Loucy (cell line): ENCODE measurements at regions not wholly inside any gene's neighbourhood (a gene's known extent, or its start where the extent isn't known, plus 50 kb on each side); places are given as distances from the start of the nearest gene placed in this dataset.

Source experiments
- H2AFZ ChIP-seq: fragments of 200-600 bp; sonication (generic); 2 replicates; pipeline ENCODE4 v1.6.0; 2016; ENCODE audit warnings: antibody characterized with exemption, mild to moderate bottlenecking, low read length, moderate library complexity
- H3F3A ChIP-seq: fragments of 200-600 bp; 2 replicates; pipeline ENCODE4 v1.6.0; 2016; ENCODE audit warnings: antibody characterized with exemption, low read depth, mild to moderate bottlenecking
- H3K27me3 ChIP-seq: fragments of 200-600 bp; sonication (generic); 2 replicates; pipeline ENCODE4 v1.6.1; 2014; ENCODE audit warnings: low read length, mild to moderate bottlenecking; ENCODE audit not compliant: insufficient read depth, poor library complexity, severe bottlenecking
- H3K36me3 ChIP-seq: fragments of 200-600 bp; sonication (generic); 2 replicates; pipeline ENCODE4 v1.6.1; 2016; ENCODE audit warnings: low read length; ENCODE audit not compliant: insufficient read depth
- H3K4me1 ChIP-seq: fragments of 200-600 bp; sonication (generic); 2 replicates; pipeline ENCODE4 v1.5.1; 2014; ENCODE audit warnings: low read length, mild to moderate bottlenecking; ENCODE audit not compliant: insufficient read depth, poor library complexity, severe bottlenecking
- H3K4me2 ChIP-seq: fragments of 200-600 bp; sonication (generic); 2 replicates; pipeline ENCODE4 v1.6.0; 2014; ENCODE audit warnings: antibody characterized with exemption, low read length, low read depth, mild to moderate bottlenecking; ENCODE audit not compliant: poor library complexity, severe bottlenecking
- H3K4me3 ChIP-seq: fragments of 200-600 bp; sonication (generic); 2 replicates; pipeline ENCODE4 v1.5.1; 2014; ENCODE audit warnings: low read length, mild to moderate bottlenecking, mixed read lengths; ENCODE audit not compliant: poor library complexity, severe bottlenecking
- H3K79me2 ChIP-seq: fragments of 200-600 bp; sonication (generic); 2 replicates; pipeline ENCODE4 v1.6.1; 2014; ENCODE audit warnings: low read length; ENCODE audit not compliant: insufficient read depth
- H3K9ac ChIP-seq: fragments of 200-600 bp; sonication (generic); 2 replicates; pipeline ENCODE4 v1.6.0; 2014; ENCODE audit warnings: mild to moderate bottlenecking, low read depth, low read length, moderate library complexity; ENCODE audit not compliant: poor library complexity, severe bottlenecking
- H3K9me2 ChIP-seq: fragments of 200-600 bp; sonication (generic); replicated peaks from 2 replicates; pipeline ENCODE4 v1.6.1; 2016; ENCODE audit warnings: low read depth, low read length, mixed read lengths
- H3K9me3 ChIP-seq: fragments of 200-600 bp; sonication (generic); 2 replicates; pipeline ENCODE4 v1.6.1; 2014; ENCODE audit warnings: mild to moderate bottlenecking, antibody characterized with exemption, low read length, low read depth; ENCODE audit not compliant: insufficient read depth
- H4K20me1 ChIP-seq: fragments of 200-600 bp; sonication (generic); 2 replicates; pipeline ENCODE4 v1.6.0; 2014; ENCODE audit warnings: antibody characterized with exemption, low read length, mild to moderate bottlenecking; ENCODE audit not compliant: insufficient read depth, poor library complexity, severe bottlenecking
- EZH2phosphoT487 ChIP-seq: fragments of 200-600 bp; IDR thresholded peaks from 2 replicates; pipeline ENCODE4 v1.6.1; 2018; ENCODE audit warnings: antibody characterized with exemption, mild to moderate bottlenecking, moderate library complexity, borderline replicate concordance
- TF ChIP-seq, protein P1 (sequence below): fragments of 200-600 bp; sonication (generic); conservative IDR thresholded peaks from 2 replicates; pipeline ENCODE4 v1.5.1; 2014; ENCODE audit warnings: mild to moderate bottlenecking, antibody characterized with exemption, low read length

DNA sequence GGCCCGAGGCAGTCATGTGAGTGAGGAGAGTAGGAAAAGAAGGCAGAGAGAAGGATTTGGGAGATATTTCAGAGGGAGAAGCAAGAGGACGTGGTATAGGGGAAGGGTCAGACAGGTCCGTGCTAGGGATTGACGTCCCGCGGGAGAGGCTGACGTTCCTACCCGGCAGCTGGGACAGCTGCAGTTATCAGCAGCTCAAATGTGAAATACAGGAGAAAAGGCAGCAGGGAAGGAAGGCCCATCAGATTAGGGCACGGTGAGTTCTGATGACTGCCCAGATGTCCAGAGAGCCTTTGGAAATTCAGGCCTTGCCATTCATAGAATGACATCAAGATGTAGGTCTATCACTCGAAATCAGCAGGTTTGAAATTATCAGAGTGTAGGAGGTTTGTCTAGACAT is 88.4 kb downstream of the IRS2 start:
- Histone ChIP-seq H3K36me3 (no peaks in the 10 kb centered on the region), H3K4me3 (no peak overlapping the region), H3K9me2 (no peaks in the 10 kb centered on the region), H3K79me2 (no peaks in the 10 kb centered on the region), H4K20me1 (no peaks in the 10 kb centered on the region), H3K9ac (no peak overlapping the region), H3K4me2 (no peak overlapping the region), H3K27me3 (no peaks in the 10 kb centered on the region), H3F3A (peaks cover 13% of the 10 kb centered on the region), H3K4me1 (peaks cover 33% of the 10 kb centered on the region), H2AFZ (no peak overlapping the region), H3K9me3 (no peaks in the 10 kb centered on the region)
- no peak for TF ChIP-seq EZH2phosphoT487
- TF ChIP-seq, protein P1, sequence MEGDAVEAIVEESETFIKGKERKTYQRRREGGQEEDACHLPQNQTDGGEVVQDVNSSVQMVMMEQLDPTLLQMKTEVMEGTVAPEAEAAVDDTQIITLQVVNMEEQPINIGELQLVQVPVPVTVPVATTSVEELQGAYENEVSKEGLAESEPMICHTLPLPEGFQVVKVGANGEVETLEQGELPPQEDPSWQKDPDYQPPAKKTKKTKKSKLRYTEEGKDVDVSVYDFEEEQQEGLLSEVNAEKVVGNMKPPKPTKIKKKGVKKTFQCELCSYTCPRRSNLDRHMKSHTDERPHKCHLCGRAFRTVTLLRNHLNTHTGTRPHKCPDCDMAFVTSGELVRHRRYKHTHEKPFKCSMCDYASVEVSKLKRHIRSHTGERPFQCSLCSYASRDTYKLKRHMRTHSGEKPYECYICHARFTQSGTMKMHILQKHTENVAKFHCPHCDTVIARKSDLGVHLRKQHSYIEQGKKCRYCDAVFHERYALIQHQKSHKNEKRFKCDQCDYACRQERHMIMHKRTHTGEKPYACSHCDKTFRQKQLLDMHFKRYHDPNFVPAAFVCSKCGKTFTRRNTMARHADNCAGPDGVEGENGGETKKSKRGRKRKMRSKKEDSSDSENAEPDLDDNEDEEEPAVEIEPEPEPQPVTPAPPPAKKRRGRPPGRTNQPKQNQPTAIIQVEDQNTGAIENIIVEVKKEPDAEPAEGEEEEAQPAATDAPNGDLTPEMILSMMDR, result no peak

DNA sequence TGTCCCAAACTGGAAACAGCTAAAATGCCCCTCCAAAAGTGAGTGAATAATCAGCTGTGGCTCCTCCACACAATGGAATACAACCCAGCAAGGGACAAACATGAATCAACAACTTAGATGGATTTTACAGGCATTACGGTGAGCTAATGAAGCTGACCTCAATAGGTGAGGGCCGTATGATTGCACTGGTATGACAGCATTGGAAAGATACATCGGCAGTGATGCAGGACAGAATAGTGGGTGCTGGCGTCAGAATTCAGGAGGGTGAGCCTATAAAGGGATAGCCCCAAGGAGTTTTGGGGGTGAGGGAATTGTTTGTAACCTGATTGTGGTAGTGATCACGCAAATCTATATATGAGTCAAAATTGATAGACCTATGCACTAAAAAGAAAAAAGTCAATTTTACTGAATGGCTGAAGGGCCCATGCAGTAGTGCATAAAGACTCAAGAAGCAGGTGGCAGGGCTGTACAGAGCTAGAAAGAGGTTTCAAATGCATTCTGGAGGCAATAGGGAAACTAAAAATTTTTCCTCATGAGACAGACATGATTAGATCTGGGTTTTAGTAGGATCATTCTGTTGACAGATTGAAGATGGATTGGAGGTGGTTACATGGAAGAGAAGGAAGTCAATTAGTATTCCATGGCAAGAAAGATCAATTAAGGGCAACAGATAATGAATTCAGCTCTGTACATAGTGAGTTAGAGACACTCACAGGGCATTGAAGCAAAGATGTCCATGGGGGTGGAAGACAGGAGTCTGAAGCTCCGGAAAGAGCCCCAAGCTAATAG is 90.8 kb downstream of the IRS2 start:
- Histone ChIP-seq H3K27me3 (no peaks in the 10 kb centered on the region), H3K4me3 (no peak overlapping the region), H3K36me3 (no peaks in the 10 kb centered on the region), H4K20me1 (no peaks in the 10 kb centered on the region), H3K9me3 (no peaks in the 10 kb centered on the region), H3F3A (peaks cover 8% of the 10 kb centered on the region), H3K4me1 (peaks cover 24% of the 10 kb centered on the region), H3K9me2 (no peaks in the 10 kb centered on the region), H3K9ac (no peak overlapping the region), H2AFZ (no peak overlapping the region), H3K79me2 (no peaks in the 10 kb centered on the region), H3K4me2 (no peak overlapping the region)
- TF ChIP-seq, protein P1, result no peak
- no peak for TF ChIP-seq EZH2phosphoT487

DNA sequence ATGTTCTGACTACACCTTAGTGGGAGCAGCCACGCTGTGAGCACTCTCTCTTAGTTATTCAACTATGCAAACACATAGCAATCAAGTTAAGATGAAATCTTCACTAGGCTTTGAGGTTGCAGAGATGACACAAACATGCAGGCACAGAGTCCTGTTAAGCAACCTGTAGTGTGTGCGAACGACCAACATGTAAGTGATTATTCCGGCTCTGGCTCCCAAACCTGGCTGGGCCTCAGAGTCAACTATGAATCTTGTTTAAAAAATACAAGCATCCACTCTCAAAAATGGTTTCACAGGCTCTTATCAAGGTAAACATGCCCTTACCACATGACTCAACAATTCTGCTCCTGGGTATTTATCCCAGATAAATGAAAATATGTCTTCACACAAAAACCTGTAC is 91.4 kb downstream of the IRS2 start:
- H3K4me2 ChIP-seq, result no peak overlapping the region
- no peak overlapping the region for H3K9ac ChIP-seq
- peaks cover 21% of the 10 kb centered on the region for H3K4me1 ChIP-seq
- peaks cover 8% of the 10 kb centered on the region for H3F3A ChIP-seq
- no peak overlapping the region for H3K4me3 ChIP-seq
- no peaks in the 10 kb centered on the region for H3K9me2 ChIP-seq
- no peaks in the 10 kb centered on the region for H3K36me3 ChIP-seq
- H3K9me3 ChIP-seq, result no peaks in the 10 kb centered on the region
- TF ChIP-seq, protein P1, result no peak
- no peak for TF ChIP-seq EZH2phosphoT487
- H3K79me2 ChIP-seq, result no peaks in the 10 kb centered on the region
- H4K20me1 ChIP-seq, result no peaks in the 10 kb centered on the region
- H3K27me3 ChIP-seq, result no peaks in the 10 kb centered on the region
- no peak overlapping the region for H2AFZ ChIP-seq
